B cell (primary cell): ENCODE measurements at regions not wholly inside any gene's neighbourhood (a gene's known extent, or its start where the extent isn't known, plus 50 kb on each side); places are given as distances from the start of the nearest gene placed in this dataset.

Experiments
- ATAC-seq: fragments of 200-7000 bp; cut with Tn5 transposase; one replicate; pipeline ENCODE4 v1.10.0; 2021; ENCODE audit warnings: low read depth, mild to moderate bottlenecking, moderate number of reproducible peaks, moderate library complexity
- CTCF ChIA-PET: fragments of 350-600 bp; sonication (Branson Sonifier 250); formaldehyde crosslinking; loops from one replicate; lab custom pipeline; 2021; ENCODE audit warnings: antibody characterized with exemption, inconsistent platforms; lab: Charles Lee
- POLR2A ChIA-PET: fragments of 350-600 bp; sonication (Branson Sonifier 250); formaldehyde crosslinking; loops from one replicate; lab custom pipeline; 2021; ENCODE audit warnings: antibody characterized with exemption; lab: Charles Lee
- DNase-seq: peaks from one replicate; pipeline ENCODE4 v3.0.0; 2013
- H2AFZ ChIP-seq: 2 replicates; pipeline ENCODE4 v1.6.1; 2012; ENCODE audit warnings: mild to moderate bottlenecking, low read depth, low read length; ENCODE audit not compliant: insufficient read depth, poor library complexity, severe bottlenecking
- H3K27ac ChIP-seq, 2 donors: 1 replicate in 1 of 2; 2 replicates in 1 of 2; pipeline ENCODE4 v1.5.1; 2012 to 2013; ENCODE audit warnings: low read length in 2 of 2, mild to moderate bottlenecking in 2 of 2, moderate library complexity in 1 of 2
- H3K27me3 ChIP-seq, 4 experiments: fragments of 200-600 bp in 1 of 4; sonication (generic) in 1 of 4; replicated peaks in 1 of 4; 1 replicate in 2 of 4; 2 replicates in 2 of 4; pipeline versions ENCODE4 v1.6.1 to v1.7.0; 2013 to 2016; ENCODE audit warnings: low read length in 3 of 4, mild to moderate bottlenecking in 2 of 4, mixed read lengths in 1 of 4, moderate library complexity in 1 of 4; ENCODE audit not compliant: insufficient read depth in 4 of 4, control insufficient read depth in 3 of 4; ENCODE audit errors: control extremely low read depth in 1 of 4
- H3K36me3 ChIP-seq, 2 experiments: replicated peaks in 1 of 2; 1 replicate in 1 of 2; 2 replicates in 1 of 2; pipeline versions ENCODE4 v1.6.1 to v1.7.1; 2013; ENCODE audit warnings: low read length in 1 of 2; ENCODE audit not compliant: insufficient read depth in 2 of 2, control insufficient read depth in 1 of 2; ENCODE audit errors: control extremely low read depth in 1 of 2, extremely low read depth in 1 of 2
- H3K4me1 ChIP-seq, 2 donors: fragments of 200-600 bp in 1 of 2; sonication (generic) in 1 of 2; 1 replicate in 1 of 2; 2 replicates in 1 of 2; pipeline versions ENCODE4 v1.5.1 to v1.6.1; 2013 to 2017; ENCODE audit warnings: low read length in 2 of 2; ENCODE audit not compliant: control insufficient read depth in 2 of 2, insufficient read depth in 2 of 2
- H3K4me2 ChIP-seq: replicated peaks from 2 replicates; pipeline ENCODE3; 2012; ENCODE audit warnings: mild to moderate bottlenecking, low read depth, low read length; ENCODE audit not compliant: poor library complexity, severe bottlenecking
- H3K4me3 ChIP-seq, 5 experiments: fragments of 200-600 bp in 1 of 5; sonication (generic) in 1 of 5; 1 replicate in 3 of 5; 2 replicates in 2 of 5; pipeline versions ENCODE4 v1.5.1 to v1.7.0; 2011 to 2016; ENCODE audit warnings: low read length in 4 of 5, mild to moderate bottlenecking in 4 of 5, low read depth in 2 of 5, control low read depth in 1 of 5, moderate library complexity in 1 of 5; ENCODE audit not compliant: insufficient read depth in 1 of 5; ENCODE audit errors: control extremely low read depth in 1 of 5, extremely low read depth in 1 of 5
- H3K79me2 ChIP-seq: fragments of 200-600 bp; sonication (generic); one replicate; pipeline ENCODE4 v1.6.0; 2016; ENCODE audit warnings: low read length; ENCODE audit not compliant: control insufficient read depth, insufficient read depth
- H3K9ac ChIP-seq: fragments of 200-600 bp; sonication (generic); 2 replicates; pipeline ENCODE4 v1.6.1; 2017; ENCODE audit warnings: mild to moderate bottlenecking, low read length, moderate library complexity
- H3K9me3 ChIP-seq, 3 donors: one replicate each; pipeline versions ENCODE4 v1.6.1 to v1.7.1; 2013; ENCODE audit warnings: low read length in 2 of 3; ENCODE audit not compliant: control insufficient read depth in 2 of 3, insufficient read depth in 1 of 3; ENCODE audit errors: control extremely low read depth in 1 of 3
- H4K20me1 ChIP-seq: 2 replicates; pipeline ENCODE4 v1.6.0; 2012; ENCODE audit warnings: mild to moderate bottlenecking, low read length; ENCODE audit not compliant: insufficient read depth, control insufficient read depth, poor library complexity, severe bottlenecking
- H3K27ac Mint-ChIP-seq: one replicate; pipeline ENCODE4 v1.8.0; 2021; ENCODE audit warnings: mixed read lengths
- H3K27me3 Mint-ChIP-seq: one replicate; pipeline ENCODE4 v1.8.0; 2021; ENCODE audit warnings: mixed read lengths
- H3K4me1 Mint-ChIP-seq: one replicate; pipeline ENCODE4 v1.8.0; 2021; ENCODE audit warnings: mixed read lengths
- H3K4me3 Mint-ChIP-seq: one replicate; pipeline ENCODE4 v1.8.0; 2021; ENCODE audit warnings: mixed read lengths
- H3K9me3 Mint-ChIP-seq: one replicate; pipeline ENCODE4 v1.8.0; 2022; ENCODE audit warnings: mixed read lengths; ENCODE audit not compliant: insufficient read depth
- EZH2 ChIP-seq: IDR thresholded peaks from 2 replicates; pipeline ENCODE4 v1.6.1; 2012; ENCODE audit warnings: borderline replicate concordance, low read depth, mild to moderate bottlenecking, moderate library complexity, low read length; ENCODE audit not compliant: insufficient read depth, poor library complexity, severe bottlenecking
- WGBS: methylation state at CpG from one replicate; pipeline ENCODE4 v1.1.5; 2013; ENCODE audit warnings: missing lambda C conversion rate; ENCODE audit not compliant: insufficient coverage; 5-methylcytosine and 5-hydroxymethylcytosine counted together
- intact Hi-C: fragments of 100-400 bp; cut with micrococcal nuclease; formaldehyde crosslinking; loops from one replicate; pipeline ENCODE4 v1.10.0; 2022
- TF ChIP-seq, protein P1 (sequence below): fragments of 200-600 bp; IDR thresholded peaks from one replicate; pipeline ENCODE4 v1.8.0; 2022; ENCODE audit warnings: antibody characterized with exemption, mild to moderate bottlenecking

DNA sequence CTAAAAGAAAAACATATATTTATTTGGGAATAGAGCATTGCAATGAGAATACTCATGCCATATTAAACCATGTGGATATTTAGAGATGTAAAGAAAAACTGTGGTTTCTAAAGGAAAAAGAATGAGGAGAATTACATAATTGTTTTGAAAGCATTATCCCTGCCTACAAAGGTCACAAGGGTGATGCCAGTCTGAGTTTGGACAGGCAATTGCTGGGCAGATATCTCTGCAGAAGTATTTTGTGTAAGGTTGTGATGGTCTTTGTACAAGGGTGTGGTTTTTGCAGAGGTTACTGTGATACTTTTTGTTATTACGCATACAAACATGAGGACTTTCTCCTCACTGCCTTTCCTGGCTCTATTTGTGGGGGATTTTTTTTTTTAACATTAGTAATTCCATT, 2022.9 kb upstream of the CDH6 start:
- H3K36me3 ChIP-seq = no peaks in the 10 kb centered on the region
- H3K79me2 ChIP-seq = no peaks in the 10 kb centered on the region
- Mint-ChIP-seq H3K27ac (no peak overlapping the region), H3K9me3 (peaks cover 5% of the 10 kb centered on the region), H3K4me3 (no peak overlapping the region), H3K4me1 (no peaks in the 10 kb centered on the region), H3K27me3 (no peaks in the 10 kb centered on the region)
- no peak for TF ChIP-seq EZH2
- H3K9ac ChIP-seq = no peak overlapping the region
- DNase-seq (no peak), ATAC-seq (no peak)
- H3K4me1 ChIP-seq = no peaks in the 10 kb centered on the region
- ChIA-PET POLR2A (no interaction called here), CTCF (no interaction called here)
- no peak overlapping the region for H2AFZ ChIP-seq
- no peaks in the 10 kb centered on the region for H4K20me1 ChIP-seq
- no peak overlapping the region for H3K4me2 ChIP-seq
- H3K27ac ChIP-seq = no peak overlapping the region
- peaks cover 0 to 5% (median 0%) of the 10 kb centered on the region in 3 donors for H3K9me3 ChIP-seq
- intact Hi-C loops = no loop called here
- no peaks in the 10 kb centered on the region for H3K27me3 ChIP-seq
- no CpG with 5 or more reads among the region's 1 CpG for WGBS
- no peak overlapping the region for H3K4me3 ChIP-seq

DNA sequence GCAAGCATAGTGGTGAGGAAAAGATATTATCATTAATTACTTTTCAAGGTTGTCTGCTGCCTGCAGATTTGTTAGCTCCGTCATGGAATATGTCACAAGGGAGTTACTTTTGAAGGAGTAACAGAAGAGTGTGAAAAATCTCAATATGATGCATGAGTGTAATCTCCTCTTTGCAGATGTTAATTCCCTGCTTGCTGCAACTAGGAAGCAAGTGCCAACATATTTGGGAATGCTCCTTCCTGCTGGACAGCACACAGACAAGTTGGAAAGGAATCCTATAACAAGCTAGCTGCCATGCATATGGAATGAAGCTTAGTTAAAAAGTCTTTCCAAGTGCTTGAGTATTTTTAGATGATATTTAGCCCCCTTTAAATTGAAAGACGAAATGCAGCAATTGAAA, 2023.6 kb upstream of the CDH6 start:
- no peak overlapping the region for H3K4me3 ChIP-seq
- no peaks in the 10 kb centered on the region for H4K20me1 ChIP-seq
- POLR2A ChIA-PET = no interaction called here
- no peak overlapping the region for H3K27ac ChIP-seq
- ATAC-seq (no peak), DNase-seq (no peak)
- no peak for TF ChIP-seq EZH2
- TF ChIP-seq, protein P1, sequence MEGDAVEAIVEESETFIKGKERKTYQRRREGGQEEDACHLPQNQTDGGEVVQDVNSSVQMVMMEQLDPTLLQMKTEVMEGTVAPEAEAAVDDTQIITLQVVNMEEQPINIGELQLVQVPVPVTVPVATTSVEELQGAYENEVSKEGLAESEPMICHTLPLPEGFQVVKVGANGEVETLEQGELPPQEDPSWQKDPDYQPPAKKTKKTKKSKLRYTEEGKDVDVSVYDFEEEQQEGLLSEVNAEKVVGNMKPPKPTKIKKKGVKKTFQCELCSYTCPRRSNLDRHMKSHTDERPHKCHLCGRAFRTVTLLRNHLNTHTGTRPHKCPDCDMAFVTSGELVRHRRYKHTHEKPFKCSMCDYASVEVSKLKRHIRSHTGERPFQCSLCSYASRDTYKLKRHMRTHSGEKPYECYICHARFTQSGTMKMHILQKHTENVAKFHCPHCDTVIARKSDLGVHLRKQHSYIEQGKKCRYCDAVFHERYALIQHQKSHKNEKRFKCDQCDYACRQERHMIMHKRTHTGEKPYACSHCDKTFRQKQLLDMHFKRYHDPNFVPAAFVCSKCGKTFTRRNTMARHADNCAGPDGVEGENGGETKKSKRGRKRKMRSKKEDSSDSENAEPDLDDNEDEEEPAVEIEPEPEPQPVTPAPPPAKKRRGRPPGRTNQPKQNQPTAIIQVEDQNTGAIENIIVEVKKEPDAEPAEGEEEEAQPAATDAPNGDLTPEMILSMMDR = no peak
- no peak overlapping the region for H3K9ac ChIP-seq
- intact Hi-C loops = no loop called here
- no peaks in the 10 kb centered on the region for H3K4me1 ChIP-seq
- WGBS = 100% methylated on average over 1 of the region's 2 CpGs
- Mint-ChIP-seq H3K27me3 (no peaks in the 10 kb centered on the region), H3K9me3 (peaks cover 6% of the 10 kb centered on the region), H3K4me3 (no peak overlapping the region), H3K4me1 (no peaks in the 10 kb centered on the region), H3K27ac (no peak overlapping the region)
- no peaks in the 10 kb centered on the region for H3K27me3 ChIP-seq
- peaks cover 0 to 5% (median 0%) of the 10 kb centered on the region in 3 donors for H3K9me3 ChIP-seq
- H3K79me2 ChIP-seq = no peaks in the 10 kb centered on the region
- no peak overlapping the region for H3K4me2 ChIP-seq
- CTCF ChIA-PET = no interaction called here
- no peaks in the 10 kb centered on the region for H3K36me3 ChIP-seq
- H2AFZ ChIP-seq = no peak overlapping the region
